ENCODE measurements at regions not wholly inside any gene's neighbourhood (a gene's known extent, or its start where the extent isn't known, plus 50 kb on each side); places are given as distances from the start of the nearest gene placed in this dataset.

DNA sequence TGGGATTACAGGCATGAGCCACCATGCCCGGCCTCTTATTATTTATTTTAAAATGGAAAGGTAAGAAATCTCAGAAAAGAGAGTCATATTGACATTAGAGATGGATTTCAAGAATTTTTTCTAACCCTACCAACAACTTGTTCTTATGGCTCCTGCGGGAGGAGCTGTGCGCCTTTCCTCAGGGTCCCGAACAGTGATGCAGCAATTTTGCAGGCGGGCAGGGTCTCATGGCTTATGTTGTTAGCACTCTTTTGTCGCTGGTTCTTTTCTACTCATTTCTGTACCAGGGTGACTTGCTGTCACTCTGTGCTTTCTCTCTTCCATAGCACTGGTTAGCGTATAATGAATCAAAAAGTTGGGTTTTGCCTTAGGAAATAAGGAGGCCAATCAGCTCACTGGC, 148.8 kb upstream of the DLGAP1 start:
- TF ChIP-seq CTCF (IDR thresholded peaks at IDR 0.05), result no peak
- no peak for TF ChIP-seq POLR2A (IDR thresholded peaks at IDR 0.05)
- no peak for TF ChIP-seq EP300 (IDR thresholded peaks at IDR 0.05)
